ENCODE measurements at regions not wholly inside any gene's neighbourhood (a gene's known extent, or its start where the extent isn't known, plus 50 kb on each side); places are given as distances from the start of the nearest gene placed in this dataset.

GRCh38 chr7:66419210-66419609 is 209.5 kb upstream of the KCTD7 start:
- TF ChIP-seq POLR2A (IDR thresholded peaks at IDR 0.05) (no peak), CTCF (IDR thresholded peaks at IDR 0.05) (no peak)

All from right lobe of liver (tissue), 4 donors.